ENCODE measurements at regions not wholly inside any gene's neighbourhood (a gene's known extent, or its start where the extent isn't known, plus 50 kb on each side); places are given as distances from the start of the nearest gene placed in this dataset.

GRCh38 chr3:45319996-45320305 lies 68.4 kb upstream of the LARS2 start (continued):
- TF ChIP-seq ZNF239 (tag by site-specific recombination; IDR thresholded peaks at IDR 0.05) (no peak), ZNF843 (tag by site-specific recombination; IDR thresholded peaks at IDR 0.05) (no peak)

- Histone ChIP-seq H3K27ac (ENCODE audit: extremely low read depth, low read depth, low read length) (no peak overlapping the region), H3K9me3 (ENCODE audit: control insufficient read depth, insufficient read depth, low read depth, low read length) (no peaks in the 10 kb centered on the region), H3K4me1 (ENCODE audit: control insufficient read depth, insufficient read depth, low read length) (no peaks in the 10 kb centered on the region), H3K36me3 (ENCODE audit: control insufficient read depth in 2 of 2, insufficient read depth in 1 of 2, low read length in 2 of 2) (no peaks in the 10 kb centered on the region), H3K4me3 (ENCODE audit: low read depth, low read length) (no peak overlapping the region)
- POLR2A ChIA-PET: no interaction called here
- CTCF ChIA-PET: no interaction called here
- no peak for TF ChIP-seq EGR2 (tag by site-specific recombination; IDR thresholded peaks at IDR 0.05; ENCODE audit: low read depth)
- TF ChIP-seq, protein P1, sequence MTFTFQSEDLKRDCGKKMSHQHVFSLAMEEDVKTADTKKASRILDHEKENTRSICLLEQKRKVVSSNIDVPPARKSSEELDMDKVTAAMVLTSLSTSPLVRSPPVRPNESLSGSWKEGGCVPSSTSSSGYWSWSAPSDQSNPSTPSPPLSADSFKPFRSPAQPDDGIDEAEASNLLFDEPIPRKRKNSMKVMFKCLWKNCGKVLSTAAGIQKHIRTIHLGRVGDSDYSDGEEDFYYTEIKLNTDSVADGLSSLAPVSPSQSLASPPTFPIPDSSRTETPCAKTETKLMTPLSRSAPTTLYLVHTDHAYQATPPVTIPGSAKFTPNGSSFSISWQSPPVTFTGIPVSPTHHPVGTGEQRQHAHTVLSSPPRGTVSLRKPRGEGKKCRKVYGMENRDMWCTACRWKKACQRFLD (tag by site-specific recombination; IDR thresholded peaks at IDR 0.05): no peak
- TF ChIP-seq ZNF488 (tag by site-specific recombination; IDR thresholded peaks at IDR 0.05): no peak
- no peak for TF ChIP-seq TCF7L2 (IDR thresholded peaks at IDR 0.05; ENCODE audit: borderline replicate concordance, low read depth, low read length)
- no peak for TF ChIP-seq ZNF48 (tag by site-specific recombination; IDR thresholded peaks at IDR 0.05)
- no peak for TF ChIP-seq PRDM1 (tag by site-specific recombination; IDR thresholded peaks at IDR 0.05)
- no peak for TF ChIP-seq ZNF169 (tag by site-specific recombination; IDR thresholded peaks at IDR 0.05)
- no peak for TF ChIP-seq ZFP3 (tag by site-specific recombination; IDR thresholded peaks at IDR 0.05; ENCODE audit: low read depth)
- no peak for TF ChIP-seq REPIN1 (tag by site-specific recombination; IDR thresholded peaks at IDR 0.05; ENCODE audit: low read depth)
- no peak for TF ChIP-seq ZNF843 (tag by site-specific recombination; IDR thresholded peaks at IDR 0.05)
- TF ChIP-seq ZNF266 (tag by site-specific recombination; IDR thresholded peaks at IDR 0.05; ENCODE audit: low read depth): no peak
- TF ChIP-seq SP2 (tag by site-specific recombination; IDR thresholded peaks at IDR 0.05): no peak
- TF ChIP-seq ZNF560 (tag by site-specific recombination; IDR thresholded peaks at IDR 0.05; ENCODE audit: borderline replicate concordance): no peak
- TF ChIP-seq ZBTB20 (tag by site-specific recombination; IDR thresholded peaks at IDR 0.05): no peak
- TF ChIP-seq ZNF112 (tag by site-specific recombination; IDR thresholded peaks at IDR 0.05): no peak
- no peak for TF ChIP-seq ZNF571 (tag by site-specific recombination; IDR thresholded peaks at IDR 0.05)
- no peak for TF ChIP-seq ZNF521 (tag by site-specific recombination; IDR thresholded peaks at IDR 0.05)
- no peak for TF ChIP-seq MEIS1 (CRISPR knock-in tag; IDR thresholded peaks at IDR 0.05; ENCODE audit: borderline replicate concordance)
- TF ChIP-seq ZNF433 (tag by site-specific recombination; IDR thresholded peaks at IDR 0.05; ENCODE audit: low read depth): no peak
These were observed 67.4 kb upstream of the LARS2 start for GRCh38 chr3:45320986-45321385.

DNA sequence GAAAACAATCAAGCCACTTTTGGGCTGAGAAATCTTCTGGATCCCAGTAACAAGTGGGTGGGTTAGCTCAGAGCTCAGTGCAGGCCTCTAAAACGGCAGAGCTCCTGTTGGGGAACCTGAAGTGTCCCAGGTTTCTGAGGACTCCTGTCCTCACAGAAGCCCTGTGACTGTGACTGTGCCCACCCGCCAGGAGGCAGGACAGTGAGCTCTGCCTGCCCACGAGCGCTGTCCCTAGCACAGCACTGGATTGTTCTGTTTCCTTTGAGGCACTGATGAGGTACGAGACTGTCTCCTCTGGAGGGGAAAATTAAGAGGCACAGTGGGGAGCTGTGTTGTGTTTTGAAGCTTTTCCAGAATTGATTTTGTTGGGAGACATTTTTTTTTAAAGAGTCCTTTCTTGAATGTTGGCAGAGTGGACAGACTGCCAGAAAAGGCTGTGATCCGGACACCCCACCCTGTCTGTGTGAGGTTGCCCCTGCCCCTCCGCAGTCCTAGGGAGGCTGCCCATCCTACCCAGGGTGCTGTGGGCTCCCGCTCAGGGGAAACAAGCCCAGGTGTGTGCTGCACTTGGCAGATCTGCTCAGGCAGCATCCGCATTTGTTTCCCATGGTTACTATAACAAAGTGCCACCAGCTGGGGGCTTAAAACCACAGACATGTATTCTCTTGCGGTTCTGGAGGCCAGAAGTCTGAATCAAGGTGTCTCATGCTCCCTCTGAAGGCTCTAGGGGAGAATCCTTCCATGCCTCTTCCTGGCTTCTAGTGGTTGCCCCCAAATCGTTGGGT lies 66.6 kb upstream of the LARS2 start:
- no peaks in the 10 kb centered on the region for H3K36me3 ChIP-seq (ENCODE audit: control insufficient read depth in 2 of 2, insufficient read depth in 1 of 2, low read length in 2 of 2)
- ChIA-PET POLR2A (no interaction called here), CTCF (no interaction called here)
- no peaks in the 10 kb centered on the region for H3K4me1 ChIP-seq (ENCODE audit: control insufficient read depth, insufficient read depth, low read length)
- H3K4me3 ChIP-seq (ENCODE audit: low read depth, low read length): no peak overlapping the region
- no peak overlapping the region for H3K27ac ChIP-seq (ENCODE audit: extremely low read depth, low read depth, low read length)
- H3K9me3 ChIP-seq (ENCODE audit: control insufficient read depth, insufficient read depth, low read depth, low read length): no peaks in the 10 kb centered on the region
- TF ChIP-seq, protein P2, sequence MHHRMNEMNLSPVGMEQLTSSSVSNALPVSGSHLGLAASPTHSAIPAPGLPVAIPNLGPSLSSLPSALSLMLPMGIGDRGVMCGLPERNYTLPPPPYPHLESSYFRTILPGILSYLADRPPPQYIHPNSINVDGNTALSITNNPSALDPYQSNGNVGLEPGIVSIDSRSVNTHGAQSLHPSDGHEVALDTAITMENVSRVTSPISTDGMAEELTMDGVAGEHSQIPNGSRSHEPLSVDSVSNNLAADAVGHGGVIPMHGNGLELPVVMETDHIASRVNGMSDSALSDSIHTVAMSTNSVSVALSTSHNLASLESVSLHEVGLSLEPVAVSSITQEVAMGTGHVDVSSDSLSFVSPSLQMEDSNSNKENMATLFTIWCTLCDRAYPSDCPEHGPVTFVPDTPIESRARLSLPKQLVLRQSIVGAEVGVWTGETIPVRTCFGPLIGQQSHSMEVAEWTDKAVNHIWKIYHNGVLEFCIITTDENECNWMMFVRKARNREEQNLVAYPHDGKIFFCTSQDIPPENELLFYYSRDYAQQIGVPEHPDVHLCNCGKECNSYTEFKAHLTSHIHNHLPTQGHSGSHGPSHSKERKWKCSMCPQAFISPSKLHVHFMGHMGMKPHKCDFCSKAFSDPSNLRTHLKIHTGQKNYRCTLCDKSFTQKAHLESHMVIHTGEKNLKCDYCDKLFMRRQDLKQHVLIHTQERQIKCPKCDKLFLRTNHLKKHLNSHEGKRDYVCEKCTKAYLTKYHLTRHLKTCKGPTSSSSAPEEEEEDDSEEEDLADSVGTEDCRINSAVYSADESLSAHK (tag by site-specific recombination; IDR thresholded peaks at IDR 0.05): no peak
- no peak for TF ChIP-seq ZBTB11 (tag by site-specific recombination; conservative IDR thresholded peaks at IDR 0.05; ENCODE audit: low read depth)
- TF ChIP-seq ZBTB21 (tag by site-specific recombination; IDR thresholded peaks at IDR 0.05): no peak
- TF ChIP-seq ZNF670 (tag by site-specific recombination; IDR thresholded peaks at IDR 0.05; ENCODE audit: low read depth): no peak
- TF ChIP-seq ZNF133 (tag by site-specific recombination; IDR thresholded peaks at IDR 0.05): no peak
- no peak for TF ChIP-seq HOXA7 (CRISPR knock-in tag; IDR thresholded peaks at IDR 0.05; ENCODE audit: borderline replicate concordance)
